ENCODE measurements at regions not wholly inside any gene's neighbourhood (a gene's known extent, or its start where the extent isn't known, plus 50 kb on each side); places are given as distances from the start of the nearest gene placed in this dataset.

DNA sequence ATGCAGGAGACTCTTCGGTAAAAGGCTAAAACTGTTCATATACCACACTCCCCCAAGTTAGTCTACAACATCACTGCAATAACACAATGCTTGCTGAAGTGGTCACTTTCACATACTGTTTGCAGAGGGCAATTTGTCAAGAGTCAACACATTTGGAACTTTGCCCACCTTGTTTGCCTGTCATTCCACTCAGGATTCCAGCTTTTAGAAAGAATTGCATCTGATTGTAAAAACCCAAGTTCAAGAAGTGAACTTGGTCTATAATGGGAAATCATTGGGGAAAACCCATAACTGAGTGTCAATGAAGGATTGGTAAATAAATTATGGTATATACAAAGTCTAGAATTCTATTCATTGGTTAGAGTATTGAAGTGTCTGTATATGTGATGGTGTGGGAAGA, 120.5 kb downstream of the GADD45G start:
- 83 to 95% methylated on average over 1 of the region's 1 CpG for whole genome bisulfite sequencing, 2 experiments (ENCODE audit: insufficient coverage in 1 of 2, insufficient read length in 1 of 2)
- Mint-ChIP-seq H3K27me3 (ENCODE audit: insufficient read depth) (no peaks in the 10 kb centered on the region), H3K27ac (no peak overlapping the region), H3K4me3 (no peak overlapping the region), H3K36me3 (ENCODE audit: low read depth) (no peaks in the 10 kb centered on the region), H3K4me1 (peaks cover 7% of the 10 kb centered on the region), H3K9me3 (no peaks in the 10 kb centered on the region)
- no peak overlapping the region for H3K27ac ChIP-seq (ENCODE audit: low read depth, low read length)
- TF ChIP-seq CTCF (conservative IDR thresholded peaks at IDR 0.05), result no peak
- no peaks in the 10 kb centered on the region for H3K9me3 ChIP-seq (ENCODE audit: control insufficient read depth, low read length)
- H3K27me3 ChIP-seq (ENCODE audit: control insufficient read depth, insufficient read depth, low read length, poor library complexity, severe bottlenecking), result no peaks in the 10 kb centered on the region
- no peaks in the 10 kb centered on the region for H3K36me3 ChIP-seq (ENCODE audit: control insufficient read depth, insufficient read depth, low read length)
- H3K4me1 ChIP-seq (ENCODE audit: control insufficient read depth, insufficient read depth, low read length), result no peaks in the 10 kb centered on the region
- DNase-seq, result no peak
- no peak overlapping the region for H3K4me3 ChIP-seq (ENCODE audit: low read length)
- no peak overlapping the region for H3K9ac ChIP-seq (ENCODE audit: extremely low read depth, low read length, poor library complexity, severe bottlenecking)

- Mint-ChIP-seq H3K27ac (no peak overlapping the region), H3K9me3 (no peaks in the 10 kb centered on the region), H3K36me3 (ENCODE audit: low read depth) (no peaks in the 10 kb centered on the region), H3K27me3 (ENCODE audit: insufficient read depth) (peaks cover 2% of the 10 kb centered on the region), H3K4me1 (peaks cover 3% of the 10 kb centered on the region), H3K4me3 (no peak overlapping the region)
- TF ChIP-seq CTCF (conservative IDR thresholded peaks at IDR 0.05), result no peak
- H3K27me3 ChIP-seq (ENCODE audit: control insufficient read depth, insufficient read depth, low read length, poor library complexity, severe bottlenecking), result no peaks in the 10 kb centered on the region
- WGBS, 2 experiments (ENCODE audit: insufficient coverage in 1 of 2, insufficient read length in 1 of 2), result 79% methylated on average over 3 to 5 of the region's 5 CpGs
- H3K4me3 ChIP-seq (ENCODE audit: low read length), result no peak overlapping the region
- no peaks in the 10 kb centered on the region for H3K9me3 ChIP-seq (ENCODE audit: control insufficient read depth, low read length)
- no peak for DNase-seq
- no peak overlapping the region for H3K9ac ChIP-seq (ENCODE audit: extremely low read depth, low read length, poor library complexity, severe bottlenecking)
- peaks cover 14% of the 10 kb centered on the region for H3K4me1 ChIP-seq (ENCODE audit: control insufficient read depth, insufficient read depth, low read length)
- no peaks in the 10 kb centered on the region for H3K36me3 ChIP-seq (ENCODE audit: control insufficient read depth, insufficient read depth, low read length)
- no peak overlapping the region for H3K27ac ChIP-seq (ENCODE audit: low read depth, low read length)
Measured at GRCh38 chr9:89729954-89730530, 125.2 kb downstream of the GADD45G start.

DNA sequence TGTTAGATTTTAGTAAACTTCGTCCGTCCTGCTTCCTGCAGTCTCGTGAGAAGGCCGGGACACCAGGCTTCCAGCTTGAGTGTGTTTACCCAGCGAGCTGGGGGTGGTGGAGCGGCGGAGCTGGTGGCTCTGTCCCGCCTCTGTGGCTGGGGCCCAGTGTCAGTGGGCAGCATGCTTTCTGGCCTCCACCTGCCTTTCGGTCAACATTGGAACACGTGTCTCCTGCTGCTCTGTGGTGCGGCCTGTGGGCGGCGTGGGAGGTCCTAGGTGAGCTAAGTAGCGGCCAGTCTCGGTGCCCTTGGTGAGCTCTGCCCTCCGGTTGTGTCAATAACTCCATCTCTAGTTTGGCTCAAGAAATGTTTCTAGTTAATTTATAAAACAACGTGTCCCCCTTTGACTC, 125.9 kb downstream of the GADD45G start:
- peaks cover 14% of the 10 kb centered on the region for H3K4me1 ChIP-seq (ENCODE audit: control insufficient read depth, insufficient read depth, low read length)
- H3K4me3 ChIP-seq (ENCODE audit: low read length), result no peak overlapping the region
- H3K4me3 Mint-ChIP-seq, result no peak overlapping the region
- peaks cover 3% of the 10 kb centered on the region for H3K4me1 Mint-ChIP-seq
- H3K9ac ChIP-seq (ENCODE audit: extremely low read depth, low read length, poor library complexity, severe bottlenecking), result no peak overlapping the region
- no peaks in the 10 kb centered on the region for H3K27me3 ChIP-seq (ENCODE audit: control insufficient read depth, insufficient read depth, low read length, poor library complexity, severe bottlenecking)
- WGBS, 2 experiments (ENCODE audit: insufficient coverage in 1 of 2, insufficient read length in 1 of 2), result 89 to 93% methylated on average over 16 to 17 of the region's 17 CpGs
- peaks cover 2% of the 10 kb centered on the region for H3K27me3 Mint-ChIP-seq (ENCODE audit: insufficient read depth)
- no peak overlapping the region for H3K27ac Mint-ChIP-seq
- H3K36me3 Mint-ChIP-seq (ENCODE audit: low read depth), result no peaks in the 10 kb centered on the region
- no peak for DNase-seq
- H3K27ac ChIP-seq (ENCODE audit: low read depth, low read length), result no peak overlapping the region
- H3K36me3 ChIP-seq (ENCODE audit: control insufficient read depth, insufficient read depth, low read length), result no peaks in the 10 kb centered on the region
- H3K9me3 Mint-ChIP-seq, result no peaks in the 10 kb centered on the region
- TF ChIP-seq CTCF (conservative IDR thresholded peaks at IDR 0.05), result peak; percentile 50
- H3K9me3 ChIP-seq (ENCODE audit: control insufficient read depth, low read length), result no peaks in the 10 kb centered on the region

Data from endodermal cell (in vitro differentiated cells).